ENCODE measurements at regions not wholly inside any gene's neighbourhood (a gene's known extent, or its start where the extent isn't known, plus 50 kb on each side); places are given as distances from the start of the nearest gene placed in this dataset.

DNA sequence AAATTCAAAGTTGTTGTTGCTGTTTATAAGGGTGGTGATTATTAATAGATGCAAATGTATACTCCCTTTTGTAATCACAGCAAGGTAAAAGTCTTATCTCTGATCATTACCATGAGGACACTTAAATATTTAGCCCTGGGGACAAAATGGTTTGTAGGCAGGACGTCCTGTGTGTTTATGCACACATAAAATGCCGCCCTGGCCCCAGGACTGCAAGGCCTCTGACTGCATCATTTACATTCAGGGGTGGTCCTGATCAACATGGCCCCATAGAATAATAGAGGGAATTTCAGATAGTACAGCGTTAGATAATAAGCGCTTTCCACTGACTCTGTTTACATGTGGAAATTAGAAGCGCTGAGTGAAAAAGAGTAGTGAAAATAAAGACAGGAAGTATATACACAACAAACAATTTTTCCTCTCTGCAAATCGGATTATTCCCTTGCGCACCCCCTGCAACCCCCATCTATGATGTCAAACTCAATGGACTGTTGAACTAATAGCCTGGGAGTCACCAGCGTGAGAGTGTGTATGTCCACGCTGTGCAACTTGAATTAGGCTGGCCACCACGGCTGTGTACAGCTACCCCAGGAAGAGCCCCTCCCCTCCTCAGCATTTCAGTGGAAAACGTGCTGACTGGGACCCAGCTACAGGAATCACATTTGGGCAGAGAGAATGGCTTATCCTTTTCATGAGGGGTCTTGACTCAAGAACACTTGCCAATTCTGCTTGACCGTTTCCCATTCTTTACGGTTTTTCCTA, 291.5 kb downstream of the SOX11 start:
- no peak for DNase-seq (ENCODE audit: low read depth, low spot score)
- H3K27ac ChIP-seq, result no peak overlapping the region

DNA sequence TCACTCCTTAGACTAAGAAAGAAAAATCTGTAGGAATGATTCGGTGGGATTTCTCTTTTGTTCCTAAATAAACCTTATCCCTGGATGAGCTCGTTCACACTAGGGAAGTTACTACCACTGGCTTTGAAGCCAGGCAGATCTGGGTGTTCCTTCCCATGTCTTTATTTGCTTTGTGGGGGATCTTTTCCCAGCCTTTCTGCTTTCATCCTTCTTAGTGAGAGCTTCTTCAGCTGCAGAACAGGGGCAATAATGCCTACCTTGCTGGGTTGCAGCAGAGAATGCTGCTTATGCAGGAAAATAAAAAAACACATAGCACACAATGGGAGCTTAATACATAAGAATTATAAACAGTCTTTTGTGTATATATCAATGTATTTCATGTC, 292.1 kb downstream of the SOX11 start:
- no peak overlapping the region for H3K27ac ChIP-seq
- DNase-seq (ENCODE audit: low read depth, low spot score), result no peak

DNA sequence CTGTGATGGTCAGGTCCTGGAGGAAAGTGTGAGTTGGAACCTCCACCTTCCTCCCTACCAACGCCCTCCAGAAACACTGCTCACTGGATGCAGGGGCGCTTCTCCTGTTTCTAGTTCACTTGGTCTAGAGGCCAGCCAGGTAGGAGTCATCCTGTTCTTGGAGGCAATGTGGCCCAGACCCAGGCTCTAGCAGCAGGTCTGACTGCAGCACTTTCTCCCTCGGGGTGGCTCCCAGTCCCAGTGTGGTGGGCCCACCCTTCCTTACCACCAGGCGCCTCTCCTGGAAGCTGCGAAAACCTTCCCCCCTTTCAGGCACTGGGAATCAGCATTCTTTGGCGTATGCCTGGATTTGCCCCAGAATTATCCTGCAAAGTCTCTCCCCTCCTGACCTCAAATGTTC, 292.8 kb downstream of the SOX11 start:
- no peak overlapping the region for H3K27ac ChIP-seq
- DNase-seq (ENCODE audit: low read depth, low spot score), result no peak

DNA sequence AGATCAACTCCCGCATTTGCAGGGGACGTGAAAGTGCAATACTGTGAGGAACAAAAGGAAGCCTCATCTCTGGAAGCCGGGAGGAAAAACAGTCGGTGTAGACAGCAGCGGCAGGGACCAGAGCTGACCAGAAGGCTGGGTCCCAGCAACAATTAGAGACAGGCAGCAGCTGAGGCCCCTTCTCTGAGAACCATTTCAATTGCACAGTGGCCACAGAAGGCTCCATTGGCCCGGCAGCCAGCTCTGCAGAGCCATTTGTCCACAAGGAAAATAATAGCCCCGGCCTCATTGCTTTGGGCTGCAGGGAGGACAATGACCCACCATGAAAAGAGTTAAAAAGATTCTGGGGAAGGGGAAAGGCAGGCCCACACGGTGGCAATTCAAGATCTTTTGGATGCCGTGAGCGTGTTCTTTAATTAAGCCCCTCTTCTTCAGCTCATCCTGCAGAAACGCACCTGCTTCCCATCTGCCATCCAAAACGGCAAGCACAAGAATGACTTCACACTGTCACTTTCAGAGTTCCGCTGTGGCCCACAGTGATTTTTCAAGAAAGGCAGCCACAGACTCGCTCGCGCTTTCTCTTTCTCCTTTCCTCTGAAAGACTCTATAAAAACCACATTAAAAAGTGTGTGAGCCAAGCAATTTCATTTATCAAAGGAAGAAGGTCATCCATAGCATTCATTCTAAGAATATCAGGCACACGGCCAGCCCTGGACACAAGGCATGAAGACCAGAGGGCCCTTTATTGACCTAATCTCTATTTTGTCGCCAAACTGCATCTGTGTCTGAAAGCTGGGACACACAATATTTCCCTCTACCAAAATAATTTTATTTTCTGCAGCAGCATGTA, 293.6 kb downstream of the SOX11 start:
- no peak for DNase-seq (ENCODE audit: low read depth, low spot score)
- H3K27ac ChIP-seq, result no peak overlapping the region

DNA sequence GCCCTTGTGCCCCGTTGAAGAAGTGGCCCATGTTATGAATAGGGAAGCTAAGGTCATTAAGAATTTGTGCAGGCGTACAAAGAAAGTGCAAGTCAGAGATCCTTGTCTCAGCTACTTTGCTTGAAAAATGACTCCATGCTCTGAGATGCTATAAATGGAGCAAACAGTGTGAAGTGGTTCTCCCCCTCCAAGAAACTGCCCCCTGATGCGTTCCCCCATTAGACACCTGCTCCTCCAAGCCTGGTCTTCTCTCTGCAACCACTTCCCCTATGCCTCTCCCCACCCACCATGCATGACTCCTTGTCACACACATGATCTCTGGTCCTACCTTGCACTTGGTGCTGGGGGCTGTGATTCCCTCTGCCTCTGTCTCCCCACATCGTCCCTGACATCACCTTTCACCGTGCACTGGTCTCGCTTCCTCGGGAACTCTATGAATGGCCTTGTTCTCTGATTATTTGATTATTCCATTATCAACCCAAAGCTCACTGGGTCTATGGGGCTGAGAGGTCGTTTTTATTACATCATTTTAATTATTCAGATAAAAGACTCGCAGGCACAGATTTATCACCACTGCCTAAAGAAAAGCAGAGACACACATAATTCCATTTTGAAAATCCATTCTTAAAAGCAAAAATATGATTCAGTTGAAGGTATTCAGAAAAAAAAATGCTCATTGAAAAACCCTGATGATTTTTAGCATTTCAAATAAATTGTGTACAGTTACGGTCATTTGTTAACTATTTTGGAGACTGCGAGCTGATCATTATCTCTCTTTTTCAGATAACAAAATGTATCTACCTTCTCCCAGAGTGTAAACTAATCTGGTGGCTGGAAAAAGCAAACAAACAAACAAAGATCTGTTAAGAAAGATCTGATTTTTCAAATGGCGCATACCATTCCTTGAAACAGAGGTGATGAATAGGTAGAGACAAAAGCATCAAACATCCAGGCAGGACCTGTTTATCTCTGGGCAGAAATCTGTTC, 294.9 kb downstream of the SOX11 start:
- DNase-seq (ENCODE audit: low read depth, low spot score), result no peak
- no peak overlapping the region for H3K27ac ChIP-seq

DNA sequence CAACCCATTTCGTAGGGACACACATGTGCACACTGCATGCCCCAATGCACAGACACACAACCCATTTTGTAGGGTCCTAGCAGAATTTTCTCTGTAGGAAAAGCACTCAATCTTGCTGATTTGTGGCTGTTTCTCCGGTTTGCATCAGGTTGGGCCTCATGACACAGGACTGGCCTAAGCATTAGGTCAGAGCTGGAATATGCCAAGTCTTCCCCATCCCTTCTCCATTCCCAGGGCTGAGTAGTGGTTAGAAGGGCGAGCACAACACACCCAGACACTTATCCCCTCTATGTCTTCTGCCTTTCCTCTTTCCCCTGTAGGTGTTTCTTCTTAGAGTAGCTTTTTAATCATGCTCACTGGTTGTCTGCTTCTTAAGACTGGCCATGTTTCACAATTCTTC, 295.9 kb downstream of the SOX11 start:
- DNase-seq (ENCODE audit: low read depth, low spot score), result no peak
- no peak overlapping the region for H3K27ac ChIP-seq

DNA sequence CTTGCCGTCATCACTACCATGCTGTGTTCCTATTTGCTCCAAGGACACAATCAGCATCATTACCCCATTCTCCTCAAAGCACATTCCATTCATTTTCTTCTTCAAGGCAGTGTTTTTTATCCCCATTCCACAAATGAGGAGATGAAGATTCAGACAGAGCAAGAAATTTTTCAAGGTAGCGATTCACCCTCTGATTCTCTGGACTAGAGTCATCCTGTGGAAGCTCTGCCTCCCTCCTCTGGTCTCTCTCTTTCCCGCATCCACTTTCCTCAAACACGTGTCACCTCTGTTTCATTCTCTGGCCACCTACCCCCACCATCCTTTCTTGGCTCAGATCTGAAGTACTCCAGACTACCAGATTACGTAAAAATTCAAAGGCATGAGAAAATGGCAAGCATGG, 297.9 kb downstream of the SOX11 start:
- DNase-seq (ENCODE audit: low read depth, low spot score), result no peak
- no peak overlapping the region for H3K27ac ChIP-seq

DNA sequence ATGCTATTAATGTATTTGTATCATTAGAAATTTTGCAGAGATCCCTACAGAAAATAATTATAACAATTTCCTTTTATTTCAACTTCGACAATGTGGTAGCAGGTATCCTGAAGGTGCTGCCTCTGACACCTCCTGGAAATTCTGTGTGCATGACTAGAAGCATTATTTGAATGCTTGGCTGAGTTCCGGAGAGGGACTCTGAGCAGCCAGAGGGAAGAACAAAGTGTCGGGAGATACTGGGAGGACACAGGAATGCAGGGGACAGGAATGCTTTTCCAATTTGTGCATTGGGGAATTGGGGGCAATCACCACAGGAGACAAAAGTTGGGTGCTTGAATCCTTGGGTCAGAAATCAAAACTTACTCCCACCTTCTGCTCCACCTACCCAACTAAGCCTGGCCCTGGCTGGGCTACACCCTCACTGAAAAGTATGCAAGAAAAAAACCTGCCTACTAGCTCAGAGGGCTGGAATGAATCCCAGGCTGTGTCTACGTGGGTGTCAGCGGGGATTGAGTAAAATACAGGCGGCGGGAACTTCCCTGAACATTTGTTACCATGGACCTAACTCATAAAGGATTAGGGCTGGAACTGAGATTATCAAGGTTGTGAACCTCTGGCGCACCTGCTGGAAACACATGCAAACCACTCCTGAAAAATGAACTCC, 299.3 kb downstream of the SOX11 start:
- no peak for DNase-seq (ENCODE audit: low read depth, low spot score)
- no peak overlapping the region for H3K27ac ChIP-seq

DNA sequence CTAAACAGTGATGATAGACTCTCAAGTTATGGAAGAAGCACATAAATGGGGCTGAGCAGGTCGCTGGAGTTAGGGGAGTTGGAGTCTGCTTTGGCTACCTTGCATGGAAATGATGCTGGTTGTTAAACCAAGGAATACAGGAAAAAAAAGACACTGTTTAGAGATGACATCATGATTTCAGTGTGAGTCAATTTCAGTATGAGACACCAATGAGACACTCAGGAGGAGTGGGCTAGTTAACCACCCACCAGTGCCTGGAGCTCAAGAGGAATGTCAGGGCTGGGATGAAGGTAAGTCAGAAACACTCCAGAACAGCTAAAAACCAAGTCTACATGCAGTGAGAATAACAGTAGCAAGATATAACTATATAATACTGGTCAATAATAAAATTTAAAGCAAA, 303.6 kb downstream of the SOX11 start:
- no peak overlapping the region for H3K27ac ChIP-seq
- no peak for DNase-seq (ENCODE audit: low read depth, low spot score)

DNA sequence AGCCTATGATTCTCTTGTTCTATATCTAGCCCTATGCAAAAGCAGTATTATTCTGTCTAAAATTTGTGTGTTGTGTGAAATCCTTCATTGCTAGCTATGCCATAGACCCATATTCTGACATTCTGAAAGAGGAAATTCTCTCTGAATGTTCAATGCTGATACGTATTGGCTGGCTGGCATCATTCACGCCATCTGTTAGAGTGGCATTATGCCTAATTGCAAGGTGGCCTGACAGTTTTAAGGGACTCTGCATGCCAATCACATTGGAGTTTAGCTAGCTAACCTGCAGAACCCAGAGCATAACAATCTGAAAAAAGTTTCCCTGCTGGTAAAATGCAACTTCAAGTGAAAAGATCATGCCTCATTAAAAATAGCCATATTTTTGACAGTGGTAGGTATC, 316.0 kb downstream of the SOX11 start:
- H3K27ac ChIP-seq, result no peak overlapping the region
- DNase-seq (ENCODE audit: low read depth, low spot score), result no peak

DNA sequence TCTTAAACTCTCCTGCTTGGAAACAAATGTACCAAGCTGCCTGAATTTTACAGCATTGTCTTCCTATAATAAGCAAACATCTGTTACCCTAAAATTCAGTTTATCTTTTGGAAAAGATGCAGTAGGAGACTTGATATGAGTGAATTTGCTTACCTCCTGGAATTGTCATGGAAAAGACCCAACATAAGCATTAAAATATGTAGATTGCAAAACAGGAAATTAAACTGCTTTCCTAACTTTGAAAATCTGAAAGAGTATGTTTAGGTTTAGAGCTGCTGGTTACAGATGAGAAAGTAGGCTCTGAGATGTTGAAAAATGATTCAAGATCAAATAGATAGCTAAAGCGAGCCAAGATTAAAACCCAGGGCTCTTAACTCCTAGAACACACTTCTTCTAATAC, 316.5 kb downstream of the SOX11 start:
- no peak for DNase-seq (ENCODE audit: low read depth, low spot score)

DNA sequence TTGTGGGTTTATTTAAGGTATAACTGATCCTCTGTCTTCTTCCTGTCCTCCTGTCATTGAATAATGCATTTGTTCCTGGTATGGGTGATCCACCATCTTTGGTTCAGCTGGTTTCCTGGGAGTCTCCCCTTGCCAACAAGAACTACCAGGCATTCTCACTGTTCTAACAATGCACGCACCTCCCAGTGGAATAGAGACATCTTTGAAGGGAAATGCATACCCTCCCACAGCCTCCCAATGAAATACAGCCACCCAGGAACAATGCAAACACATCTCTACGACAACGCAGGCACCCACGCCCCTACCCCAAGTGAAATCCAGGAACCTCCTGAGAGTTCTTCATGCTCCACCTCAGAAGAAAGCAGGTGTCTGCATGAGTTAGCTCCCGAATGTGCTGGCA, 318.0 kb downstream of the SOX11 start:
- H3K27ac ChIP-seq, result no peak overlapping the region
- DNase-seq (ENCODE audit: low read depth, low spot score), result no peak

More for the DNA sequence above, 316.5 kb downstream of the SOX11 start:
- H3K27ac ChIP-seq, result no peak overlapping the region

DNA sequence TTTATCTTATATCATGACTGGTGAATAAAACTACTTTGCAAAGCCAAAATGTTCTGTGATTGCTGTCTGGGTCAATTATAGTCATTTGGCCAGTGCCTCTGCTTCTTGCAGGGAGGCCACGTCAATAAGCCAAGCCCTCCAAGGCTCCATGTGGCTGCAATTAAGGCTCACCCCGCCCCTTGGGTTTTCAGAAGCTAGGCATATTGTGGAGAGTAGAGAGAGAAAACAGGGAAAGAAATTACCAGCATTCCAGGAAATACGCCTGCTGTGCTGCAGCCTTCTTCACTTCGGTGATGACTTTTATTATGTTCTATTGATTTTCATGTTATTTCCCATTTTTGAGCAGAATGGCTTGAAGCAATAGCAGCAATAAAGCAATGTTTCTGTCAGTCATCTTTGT, 319.7 kb downstream of the SOX11 start:
- H3K27ac ChIP-seq, result no peak overlapping the region
- DNase-seq (ENCODE audit: low read depth, low spot score), result no peak

DNA sequence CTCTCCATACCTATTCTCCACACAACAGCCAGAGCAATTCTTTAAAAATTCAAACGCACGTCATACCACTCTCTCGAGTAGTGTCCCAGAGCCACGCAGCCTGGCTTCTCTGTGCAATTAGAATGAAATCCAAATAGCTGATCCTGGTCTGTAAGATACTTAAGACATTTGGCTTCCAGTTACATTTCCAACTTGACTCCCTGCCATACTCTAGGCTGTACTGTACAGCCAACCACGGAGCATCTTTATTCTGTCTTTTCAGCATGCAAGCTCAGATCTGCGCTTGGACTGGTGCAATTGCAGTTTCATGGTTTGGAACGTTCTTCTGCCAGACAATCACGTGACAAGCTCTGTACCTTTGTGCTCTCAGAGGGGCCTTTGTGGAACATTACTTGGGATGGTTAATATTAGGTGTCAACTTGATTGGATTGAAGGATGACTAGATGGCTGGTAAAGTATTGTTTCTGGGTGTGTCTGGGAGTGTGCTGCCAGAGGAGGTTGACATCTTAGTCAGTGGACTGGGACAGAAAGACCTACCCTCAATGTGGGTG, 325.6 kb downstream of the SOX11 start:
- no peak for DNase-seq (ENCODE audit: low read depth, low spot score)
- H3K27ac ChIP-seq, result no peak overlapping the region

DNA sequence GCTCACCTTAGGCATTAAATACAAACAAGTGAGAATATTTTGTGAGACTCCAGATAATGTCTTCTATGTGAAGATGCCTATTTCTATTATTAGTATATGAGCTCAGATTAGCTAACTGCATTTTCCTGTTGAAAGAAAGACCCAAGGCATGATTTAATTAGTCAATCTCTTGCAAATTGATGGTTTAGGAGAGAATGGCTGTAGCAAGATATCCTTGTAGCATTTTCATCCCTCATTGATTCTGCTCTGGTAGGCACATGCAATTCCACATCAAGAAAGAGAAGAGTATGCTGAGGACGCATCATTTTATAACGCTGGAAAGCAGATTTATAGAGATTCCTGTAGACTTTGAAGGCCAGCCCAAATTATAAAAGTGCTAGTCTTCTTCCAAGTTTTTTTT, 332.0 kb downstream of the SOX11 start:
- H3K27ac ChIP-seq, result no peak overlapping the region
- DNase-seq (ENCODE audit: low read depth, low spot score), result no peak

DNA sequence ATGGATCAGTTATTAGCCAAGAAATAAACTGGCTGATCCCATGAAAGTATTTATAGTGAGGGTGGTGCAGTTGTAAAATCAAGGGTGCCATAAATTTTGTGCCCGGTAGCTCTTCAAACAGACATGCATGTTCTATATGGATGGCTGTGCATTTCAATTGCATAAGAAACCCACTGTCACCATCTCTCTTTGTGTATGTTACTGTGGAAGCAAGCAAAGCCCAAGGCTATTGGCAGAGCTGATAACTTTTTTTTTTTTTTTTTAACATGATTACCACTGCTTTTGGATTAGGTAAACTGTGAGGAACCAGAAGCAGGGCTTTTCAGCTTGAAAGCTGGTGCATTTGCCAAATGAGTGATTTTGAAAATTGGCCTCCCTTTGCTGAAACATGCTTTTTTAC, 332.6 kb downstream of the SOX11 start:
- H3K27ac ChIP-seq, result no peak overlapping the region
- DNase-seq (ENCODE audit: low read depth, low spot score), result no peak

DNA sequence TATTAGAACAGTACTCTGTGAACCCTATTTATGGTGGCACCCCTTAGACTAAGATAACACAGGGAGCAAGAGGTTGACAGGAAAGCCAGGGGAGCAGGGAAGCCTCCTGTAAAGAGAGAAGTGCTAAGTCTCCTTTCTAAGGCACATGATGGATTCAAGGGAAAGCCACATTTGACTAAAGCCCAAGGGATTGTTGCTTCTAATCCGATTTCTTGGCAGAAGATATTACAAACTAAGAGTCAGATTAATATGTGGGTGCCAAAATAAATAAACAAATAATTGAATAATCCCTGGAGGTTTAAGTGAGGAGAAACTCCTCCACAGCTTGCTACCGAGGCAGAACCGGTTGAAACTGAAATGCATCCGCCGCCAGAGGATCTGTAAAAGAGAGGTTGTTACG, 333.2 kb downstream of the SOX11 start:
- no peak overlapping the region for H3K27ac ChIP-seq
- DNase-seq (ENCODE audit: low read depth, low spot score), result no peak

DNA sequence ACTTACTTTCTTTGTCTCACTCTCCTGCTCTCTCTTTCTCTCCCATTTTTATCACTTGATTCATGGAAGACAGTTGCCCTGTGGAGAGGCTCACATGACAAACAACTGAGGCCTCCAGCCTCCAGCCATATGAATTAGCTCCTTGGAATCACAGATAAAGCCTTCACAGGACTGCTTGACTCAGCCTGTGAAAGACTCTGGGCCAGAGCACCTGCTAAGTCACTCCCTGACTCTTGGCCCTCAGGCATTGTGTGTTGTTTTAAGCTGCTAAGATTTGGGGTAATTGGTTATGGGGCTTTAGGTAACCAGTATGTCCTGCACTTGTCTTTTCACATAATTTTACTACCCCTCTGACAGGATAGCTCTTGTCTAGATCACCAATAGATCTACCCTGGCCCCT, 334.9 kb downstream of the SOX11 start:
- no peak overlapping the region for H3K27ac ChIP-seq
- no peak for DNase-seq (ENCODE audit: low read depth, low spot score)

DNA sequence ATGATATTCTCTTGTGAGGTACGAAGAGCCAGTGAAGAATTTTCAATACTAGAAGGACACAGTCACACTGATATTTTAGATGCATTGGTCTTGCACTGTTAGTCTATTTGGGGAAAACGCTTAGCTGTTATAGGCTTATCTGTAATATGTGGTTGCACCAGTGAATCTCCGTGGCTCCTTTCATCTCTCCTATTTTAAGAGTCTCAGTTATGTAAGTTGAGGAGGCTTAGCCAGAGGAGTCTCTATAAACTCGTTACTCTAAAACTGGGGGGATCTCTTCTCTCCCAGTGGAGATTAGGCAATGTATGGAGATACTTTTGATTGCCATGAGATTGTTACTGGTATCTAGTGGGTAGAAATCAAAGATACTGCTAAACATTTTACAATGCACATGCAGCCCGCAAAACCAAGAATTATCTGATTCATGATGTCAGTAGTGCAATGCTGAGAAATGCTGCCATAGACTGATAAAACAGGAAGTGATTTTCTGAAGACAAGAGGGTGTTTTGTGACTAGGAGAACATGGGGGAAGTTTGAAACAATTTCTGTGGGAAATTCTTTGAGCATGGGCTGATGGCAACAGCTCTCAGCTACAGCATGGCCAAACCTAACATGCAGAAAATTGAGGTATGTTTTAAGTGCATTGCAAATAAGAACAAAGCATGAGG, 339.1 kb downstream of the SOX11 start:
- no peak overlapping the region for H3K27ac ChIP-seq
- DNase-seq (ENCODE audit: low read depth, low spot score), result no peak
